ENCODE measurements at regions not wholly inside any gene's neighbourhood (a gene's known extent, or its start where the extent isn't known, plus 50 kb on each side); places are given as distances from the start of the nearest gene placed in this dataset.

GRCh38 chr10:30534465-30535144 is 94.9 kb downstream of the LYZL2 start:
- TF ChIP-seq NFE2 (IDR thresholded peaks at IDR 0.05; ENCODE audit: low read depth) (no peak), PHF8 (IDR thresholded peaks at IDR 0.05; ENCODE audit: borderline replicate concordance, low read length) (no peak), CREB3L1 (IDR thresholded peaks at IDR 0.05; ENCODE audit: borderline replicate concordance, low read depth) (no peak)

All from K562 (cell line).